Activated naive CD4-positive, alpha-beta T cell treated with anti-CD3 and anti-CD28 coated beads for 36 hours (primary cell): ENCODE measurements at regions not wholly inside any gene's neighbourhood (a gene's known extent, or its start where the extent isn't known, plus 50 kb on each side); places are given as distances from the start of the nearest gene placed in this dataset.

Experiments used
- CTCF ChIA-PET: fragments of 350-600 bp; sonication (Branson Sonifier 250); formaldehyde crosslinking; loops from one replicate; lab custom pipeline; 2021; ENCODE audit warnings: antibody characterized with exemption; lab: Charles Lee
- DNase-seq: peaks from one replicate; pipeline ENCODE4 v3.0.0-alpha.2; 2020
- H3K27ac Mint-ChIP-seq: one replicate; pipeline ENCODE4 v1.8.0; 2021; ENCODE audit warnings: mild to moderate bottlenecking, mixed read lengths
- H3K27me3 Mint-ChIP-seq: one replicate; pipeline ENCODE4 v1.8.0; 2021; ENCODE audit warnings: low read depth, mixed read lengths
- H3K36me3 Mint-ChIP-seq: one replicate; pipeline ENCODE4 v1.8.0; 2021; ENCODE audit warnings: low read depth, mixed read lengths
- H3K4me1 Mint-ChIP-seq: one replicate; pipeline ENCODE4 v1.8.0; 2021; ENCODE audit warnings: low read depth, mixed read lengths
- H3K4me3 Mint-ChIP-seq: one replicate; pipeline ENCODE4 v1.8.0; 2021; ENCODE audit warnings: mild to moderate bottlenecking, moderate library complexity, mixed read lengths
- H3K9me3 Mint-ChIP-seq: one replicate; pipeline ENCODE4 v1.8.0; 2021; ENCODE audit warnings: mixed read lengths
- intact Hi-C: fragments of 100-400 bp; cut with micrococcal nuclease; formaldehyde crosslinking; loops from one replicate; pipeline ENCODE4 v1.15.1; 2023

DNA sequence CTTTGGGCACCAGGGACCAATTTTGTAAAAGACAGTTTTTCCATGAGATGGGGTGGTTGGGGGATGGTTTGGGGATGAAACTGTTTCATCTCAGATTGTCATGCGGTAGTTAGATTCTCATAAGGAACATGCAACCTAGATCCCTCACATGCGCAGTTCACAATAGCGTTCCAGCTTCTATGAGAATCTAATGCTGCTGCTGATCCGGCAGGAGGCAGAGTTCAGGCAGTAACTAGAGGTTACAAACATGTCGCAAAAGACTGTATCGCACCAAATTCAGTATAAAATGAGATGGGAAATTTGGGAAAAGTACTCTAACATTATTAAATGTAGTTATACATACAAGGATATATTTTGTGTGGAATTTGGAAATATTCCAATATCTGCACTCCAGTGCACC lies 213.2 kb upstream of the LRFN5 start:
- CTCF ChIA-PET, result no interaction called here
- no peak overlapping the region for H3K4me3 Mint-ChIP-seq
- H3K9me3 Mint-ChIP-seq, result no peaks in the 10 kb centered on the region
- intact Hi-C loops, result no loop called here
- H3K27ac Mint-ChIP-seq, result no peak overlapping the region
- H3K27me3 Mint-ChIP-seq, result no peaks in the 10 kb centered on the region
- no peaks in the 10 kb centered on the region for H3K36me3 Mint-ChIP-seq
- DNase-seq, result no peak
- H3K4me1 Mint-ChIP-seq, result no peaks in the 10 kb centered on the region

DNA sequence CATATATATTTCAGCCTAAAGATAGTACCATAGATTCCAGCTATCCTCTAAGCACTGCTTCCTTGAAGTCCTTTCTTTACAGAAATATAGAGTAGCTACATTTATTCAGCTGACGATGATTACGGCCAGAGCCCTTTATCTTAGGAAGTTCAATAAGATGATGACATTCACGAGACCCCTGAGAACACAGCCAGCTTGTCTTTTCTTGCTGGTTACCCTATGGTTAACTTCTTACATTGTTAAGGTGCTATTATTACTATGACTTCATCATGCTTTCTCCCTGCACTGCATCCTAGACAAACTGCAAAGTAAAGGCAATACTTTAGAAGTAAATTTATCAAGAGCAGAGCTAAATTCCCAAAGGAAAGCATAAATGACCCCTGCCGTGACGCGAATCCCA lies 214.4 kb upstream of the LRFN5 start:
- H3K9me3 Mint-ChIP-seq, result peaks cover 2% of the 10 kb centered on the region

DNA sequence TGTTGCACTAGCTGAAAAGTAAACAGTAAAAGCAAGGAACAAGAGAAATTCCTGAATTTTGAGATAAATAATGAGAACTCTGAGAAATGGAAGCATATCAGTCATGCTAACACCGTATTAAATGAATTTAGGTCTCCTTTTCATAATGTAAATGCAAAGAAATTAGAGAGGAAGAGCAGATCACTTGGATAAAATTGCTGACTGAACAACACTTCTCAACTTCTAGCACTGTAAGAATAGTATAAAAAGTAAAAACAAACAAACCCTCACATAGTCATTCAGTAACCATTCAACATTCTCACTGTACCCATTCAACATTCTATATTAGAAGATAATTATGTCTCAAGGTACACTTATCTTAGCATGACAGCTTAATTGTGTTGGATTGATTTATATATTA lies 217.3 kb upstream of the LRFN5 start:
- CTCF ChIA-PET, result no interaction called here
- Mint-ChIP-seq H3K9me3 (peaks cover 2% of the 10 kb centered on the region), H3K27ac (no peak overlapping the region), H3K4me1 (no peaks in the 10 kb centered on the region), H3K27me3 (no peaks in the 10 kb centered on the region), H3K36me3 (no peaks in the 10 kb centered on the region), H3K4me3 (no peak overlapping the region)
- DNase-seq, result no peak
- intact Hi-C loops, result no loop called here

More for the DNA sequence above, 214.4 kb upstream of the LRFN5 start:
- DNase-seq, result no peak
- H3K4me1 Mint-ChIP-seq, result no peaks in the 10 kb centered on the region
- CTCF ChIA-PET, result no interaction called here
- no peak overlapping the region for H3K4me3 Mint-ChIP-seq
- no peak overlapping the region for H3K27ac Mint-ChIP-seq
- intact Hi-C loops, result no loop called here
- no peaks in the 10 kb centered on the region for H3K36me3 Mint-ChIP-seq
- H3K27me3 Mint-ChIP-seq, result no peaks in the 10 kb centered on the region

DNA sequence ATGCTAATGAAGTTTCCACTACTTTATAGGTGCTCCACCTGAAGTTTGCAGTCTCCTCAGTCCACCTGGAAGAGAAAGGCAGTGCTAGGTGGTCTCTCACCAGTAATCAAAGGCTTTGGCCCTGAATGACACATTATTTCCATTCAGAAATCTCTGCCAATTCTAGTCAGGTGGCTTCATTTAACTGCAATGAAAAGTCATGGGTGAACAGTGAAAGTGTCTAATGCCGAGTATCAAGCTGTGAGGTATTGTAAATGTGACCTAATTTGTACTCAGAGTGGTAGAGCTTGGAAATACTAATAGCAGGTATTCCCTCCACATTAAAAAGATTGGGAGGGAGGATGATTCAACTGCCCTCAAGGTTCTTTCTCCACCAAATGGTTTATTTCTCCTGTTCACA lies 220.9 kb upstream of the LRFN5 start:
- Mint-ChIP-seq H3K4me3 (no peak overlapping the region), H3K4me1 (no peaks in the 10 kb centered on the region), H3K36me3 (no peaks in the 10 kb centered on the region), H3K27me3 (no peaks in the 10 kb centered on the region), H3K27ac (no peak overlapping the region), H3K9me3 (peaks cover 2% of the 10 kb centered on the region)
- DNase-seq, result no peak
- CTCF ChIA-PET, result no interaction called here
- intact Hi-C loops, result no loop called here

DNA sequence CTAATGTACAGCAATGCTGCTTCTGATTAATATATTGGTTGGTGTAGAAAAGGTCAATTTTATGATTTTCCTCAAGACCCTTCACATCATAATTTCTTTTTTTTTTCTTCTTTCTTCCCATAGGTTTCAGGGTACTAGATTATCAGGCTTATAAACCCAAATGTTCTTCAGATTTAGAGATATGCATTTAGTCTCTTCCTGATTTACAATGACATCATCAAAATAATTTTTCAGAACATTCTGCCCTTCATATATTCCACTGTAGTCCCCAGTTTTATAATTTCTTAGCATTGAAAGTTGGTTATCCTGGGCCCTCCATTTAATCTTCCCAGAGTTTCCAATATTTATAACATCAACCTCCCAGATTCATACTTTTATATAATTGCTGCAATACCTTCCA lies 226.7 kb upstream of the LRFN5 start:
- DNase-seq, result no peak
- no peaks in the 10 kb centered on the region for H3K9me3 Mint-ChIP-seq
- H3K27ac Mint-ChIP-seq, result no peak overlapping the region
- CTCF ChIA-PET, result interaction anchor here (0.6 kb wide), 1 partner anchor 216 kb away, joined by 8 read pairs; no protein-coding TSS in a partner anchor
- intact Hi-C loops, result no loop called here
- no peaks in the 10 kb centered on the region for H3K36me3 Mint-ChIP-seq
- H3K4me1 Mint-ChIP-seq, result no peaks in the 10 kb centered on the region
- H3K4me3 Mint-ChIP-seq, result no peak overlapping the region
- H3K27me3 Mint-ChIP-seq, result no peaks in the 10 kb centered on the region

DNA sequence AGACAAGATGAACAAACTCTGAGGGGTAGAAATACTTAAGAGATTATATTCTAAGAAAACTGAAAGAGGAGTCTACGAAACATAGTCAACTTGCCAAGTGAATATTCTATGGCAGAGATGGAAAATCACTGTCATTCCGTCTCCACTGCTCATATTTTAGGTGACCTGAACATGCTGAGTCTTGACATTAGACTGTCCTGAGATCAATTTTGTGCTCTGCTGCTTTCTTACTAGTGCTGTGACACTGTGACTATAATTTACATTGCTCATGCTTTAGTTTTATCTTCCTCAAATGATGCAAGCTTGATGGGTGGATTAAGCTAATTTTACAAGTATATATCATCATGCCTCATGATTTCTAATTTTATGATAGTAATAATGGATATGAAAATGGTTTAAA lies 228.2 kb upstream of the LRFN5 start:
- intact Hi-C loops, result no loop called here
- CTCF ChIA-PET, result no interaction called here
- no peak for DNase-seq
- Mint-ChIP-seq H3K4me3 (no peak overlapping the region), H3K27me3 (no peaks in the 10 kb centered on the region), H3K4me1 (no peaks in the 10 kb centered on the region), H3K27ac (no peak overlapping the region), H3K9me3 (no peaks in the 10 kb centered on the region), H3K36me3 (no peaks in the 10 kb centered on the region)

DNA sequence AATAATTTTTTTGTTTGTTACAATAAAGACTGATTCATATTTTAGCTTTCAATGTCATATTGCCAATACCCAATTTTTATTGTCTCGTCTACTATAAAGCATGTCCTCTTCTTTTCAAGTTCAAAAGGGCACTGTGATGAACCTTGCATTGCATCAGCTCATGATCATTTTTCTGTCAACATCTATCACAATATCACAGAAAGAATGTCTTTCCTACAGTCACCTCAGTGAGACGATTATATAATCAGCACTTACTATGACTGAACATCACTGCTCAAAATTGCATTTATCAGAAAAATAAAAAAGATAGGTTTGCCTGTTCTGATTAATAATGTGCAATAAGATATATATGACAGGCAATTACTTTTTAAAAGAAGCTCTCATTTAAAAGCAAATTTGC lies 228.7 kb upstream of the LRFN5 start:
- Mint-ChIP-seq H3K27me3 (no peaks in the 10 kb centered on the region), H3K4me3 (no peak overlapping the region), H3K27ac (no peak overlapping the region), H3K4me1 (no peaks in the 10 kb centered on the region), H3K36me3 (no peaks in the 10 kb centered on the region), H3K9me3 (no peaks in the 10 kb centered on the region)
- DNase-seq, result no peak
- CTCF ChIA-PET, result no interaction called here
- intact Hi-C loops, result no loop called here

DNA sequence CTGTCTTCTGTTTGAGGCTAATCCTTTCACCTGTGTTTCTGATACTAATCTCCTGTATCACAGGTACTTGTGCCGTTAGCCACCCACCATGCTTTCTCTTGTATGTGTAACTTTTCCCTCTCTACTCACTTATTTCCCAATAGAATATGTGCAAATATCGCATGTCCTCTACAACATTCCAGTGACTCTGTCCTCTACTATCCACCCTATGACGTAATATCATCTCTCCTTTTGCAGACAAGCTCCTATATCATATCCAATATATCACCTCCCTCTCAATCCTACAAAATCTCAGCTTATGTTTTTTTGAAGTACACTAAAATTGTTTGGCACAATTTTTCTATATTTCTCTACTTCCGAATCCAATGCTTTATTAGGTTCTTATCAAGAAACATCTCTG lies 232.6 kb upstream of the LRFN5 start:
- H3K4me3 Mint-ChIP-seq, result no peak overlapping the region
- DNase-seq, result no peak
- CTCF ChIA-PET, result no interaction called here
- no peaks in the 10 kb centered on the region for H3K4me1 Mint-ChIP-seq
- no peaks in the 10 kb centered on the region for H3K36me3 Mint-ChIP-seq
- intact Hi-C loops, result no loop called here
- no peaks in the 10 kb centered on the region for H3K27me3 Mint-ChIP-seq
- H3K9me3 Mint-ChIP-seq, result no peaks in the 10 kb centered on the region
- no peak overlapping the region for H3K27ac Mint-ChIP-seq

DNA sequence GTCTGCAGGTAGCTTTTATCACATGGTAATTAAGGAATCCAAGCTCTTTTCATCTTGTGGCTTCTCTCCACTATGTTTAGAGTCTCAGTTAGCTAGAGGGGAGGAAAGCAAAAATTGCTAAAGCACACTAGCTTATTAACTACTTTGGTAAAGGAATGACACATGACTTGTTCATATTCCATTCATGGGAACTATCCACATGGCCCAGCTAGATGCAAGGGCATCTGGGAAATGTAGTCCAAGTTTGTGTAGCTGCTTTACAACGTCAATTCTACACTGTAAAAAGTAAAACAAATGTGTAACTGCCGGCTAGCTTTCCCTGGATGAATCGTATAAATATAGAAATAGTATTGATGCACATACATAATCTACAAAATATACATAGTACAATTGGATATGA lies 244.5 kb upstream of the LRFN5 start:
- Mint-ChIP-seq H3K4me3 (no peak overlapping the region), H3K9me3 (peaks cover 3% of the 10 kb centered on the region), H3K27ac (no peak overlapping the region), H3K4me1 (no peaks in the 10 kb centered on the region), H3K36me3 (no peaks in the 10 kb centered on the region), H3K27me3 (no peaks in the 10 kb centered on the region)
- no peak for DNase-seq
- CTCF ChIA-PET, result no interaction called here
- intact Hi-C loops, result no loop called here

DNA sequence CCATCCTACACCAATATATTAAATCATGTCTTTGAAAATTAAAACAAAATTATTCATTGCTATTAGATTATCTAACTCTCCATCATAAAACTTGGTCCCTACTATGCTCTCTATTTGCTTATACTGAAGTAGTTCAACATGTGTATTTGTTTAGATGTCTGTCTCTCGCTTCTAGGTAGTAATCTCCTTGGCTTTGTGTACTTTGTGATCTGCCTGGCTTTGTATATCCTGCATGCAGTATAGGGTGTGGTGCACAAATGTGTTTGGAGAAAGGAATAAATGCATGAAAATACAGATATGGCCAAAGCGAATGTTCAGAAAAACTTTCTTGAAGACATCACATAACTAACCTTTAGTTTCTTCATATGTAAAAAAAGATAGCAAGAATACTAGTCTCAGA lies 246.6 kb upstream of the LRFN5 start:
- Mint-ChIP-seq H3K9me3 (peaks cover 3% of the 10 kb centered on the region), H3K27ac (no peak overlapping the region), H3K4me1 (no peaks in the 10 kb centered on the region), H3K36me3 (no peaks in the 10 kb centered on the region), H3K27me3 (no peaks in the 10 kb centered on the region), H3K4me3 (no peak overlapping the region)
- intact Hi-C loops, result no loop called here
- CTCF ChIA-PET, result no interaction called here
- DNase-seq, result no peak

DNA sequence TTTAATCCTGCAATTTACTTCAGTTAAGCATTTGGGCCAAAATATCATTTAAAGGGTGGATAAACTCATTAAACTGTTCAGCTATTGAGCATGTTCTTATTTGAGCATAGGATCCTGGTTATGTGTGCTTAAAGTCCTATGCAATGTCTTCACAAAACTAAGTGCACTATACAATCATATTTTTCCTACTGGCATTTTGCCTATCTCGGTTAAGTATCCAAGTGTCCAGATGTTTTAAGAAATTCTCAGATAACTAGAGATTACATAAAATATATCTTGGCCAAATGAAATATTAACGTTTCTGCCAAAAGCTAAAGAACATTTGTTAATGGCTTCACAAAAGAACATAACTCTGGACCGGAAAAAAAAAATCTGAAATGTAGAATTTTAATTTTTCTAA lies 250.8 kb upstream of the LRFN5 start:
- no peak overlapping the region for H3K27ac Mint-ChIP-seq
- peaks cover 1% of the 10 kb centered on the region for H3K9me3 Mint-ChIP-seq
- intact Hi-C loops, result no loop called here
- CTCF ChIA-PET, result no interaction called here
- no peaks in the 10 kb centered on the region for H3K36me3 Mint-ChIP-seq
- H3K4me3 Mint-ChIP-seq, result no peak overlapping the region
- no peak for DNase-seq
- H3K27me3 Mint-ChIP-seq, result no peaks in the 10 kb centered on the region
- no peaks in the 10 kb centered on the region for H3K4me1 Mint-ChIP-seq

DNA sequence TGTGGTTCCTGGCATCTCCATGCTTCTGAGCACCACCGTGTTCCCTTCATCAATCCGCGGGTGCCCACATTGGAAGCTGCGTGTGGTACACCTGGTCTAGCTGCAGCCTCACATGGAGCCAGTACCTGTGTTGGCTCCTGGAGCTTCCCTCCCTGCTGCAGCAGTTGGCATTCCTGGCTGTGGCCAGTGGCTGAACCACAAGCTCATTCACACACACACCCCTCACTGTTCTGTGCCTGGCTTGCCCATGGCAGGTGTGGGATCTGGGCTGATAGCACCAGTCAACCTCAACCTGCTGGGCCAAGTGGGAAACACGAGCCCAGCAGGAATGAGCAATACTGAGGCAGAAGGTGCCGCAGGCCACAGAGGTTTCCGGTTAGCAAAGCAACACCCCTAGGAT lies 256.2 kb upstream of the LRFN5 start:
- H3K36me3 Mint-ChIP-seq, result no peaks in the 10 kb centered on the region
- CTCF ChIA-PET, result no interaction called here
- intact Hi-C loops, result no loop called here
- peaks cover 2% of the 10 kb centered on the region for H3K9me3 Mint-ChIP-seq
- no peaks in the 10 kb centered on the region for H3K27me3 Mint-ChIP-seq
- no peaks in the 10 kb centered on the region for H3K4me1 Mint-ChIP-seq
- H3K4me3 Mint-ChIP-seq, result no peak overlapping the region
- H3K27ac Mint-ChIP-seq, result no peak overlapping the region
- DNase-seq, result no peak

DNA sequence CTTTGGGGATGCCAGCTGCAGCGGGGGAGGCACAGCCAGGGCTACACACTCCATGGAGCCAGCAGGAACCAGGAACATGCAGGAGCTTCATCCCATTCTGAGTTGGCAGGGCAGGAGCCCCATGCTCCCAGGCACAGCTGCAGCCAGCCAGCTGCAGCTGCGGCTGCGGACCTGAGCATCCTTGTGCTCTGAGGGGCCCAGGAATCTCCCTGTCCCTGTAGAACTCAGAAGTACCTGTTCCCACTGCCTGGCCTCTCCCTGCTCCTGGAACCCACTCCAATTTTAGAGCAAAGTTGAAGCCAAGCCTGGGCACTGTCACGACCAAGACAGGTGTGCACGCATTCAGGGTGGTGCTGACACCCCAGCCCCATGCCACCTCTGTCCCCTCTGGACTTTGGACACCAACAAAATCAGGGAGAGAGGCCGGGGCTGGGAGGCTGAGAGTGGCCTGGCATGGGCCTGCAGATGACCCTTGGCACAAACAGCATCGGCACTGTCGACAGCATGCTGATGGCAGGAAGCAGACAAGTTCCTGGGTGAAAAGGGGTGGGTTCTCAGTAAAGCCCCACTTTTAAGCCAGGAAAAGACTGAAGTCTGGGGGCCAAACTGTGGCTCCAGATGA lies 257.3 kb upstream of the LRFN5 start:
- Mint-ChIP-seq H3K27me3 (no peaks in the 10 kb centered on the region), H3K36me3 (no peaks in the 10 kb centered on the region)

More for the DNA sequence above, 257.3 kb upstream of the LRFN5 start:
- Mint-ChIP-seq H3K4me3 (no peak overlapping the region), H3K9me3 (peaks cover 2% of the 10 kb centered on the region), H3K4me1 (no peaks in the 10 kb centered on the region), H3K27ac (no peak overlapping the region)
- DNase-seq, result no peak
- intact Hi-C loops, result no loop called here
- CTCF ChIA-PET, result interaction anchor here (0.7 kb wide), 1 partner anchor 69 kb away, joined by 3 read pairs; no protein-coding TSS in a partner anchor
